Activated CD4-positive, alpha-beta T cell treated with anti-CD3 and anti-CD28 coated beads, Interleukin-2, amount 50 U/mL, for 1 hour (primary cell): ENCODE measurements at regions not wholly inside any gene's neighbourhood (a gene's known extent, or its start where the extent isn't known, plus 50 kb on each side); places are given as distances from the start of the nearest gene placed in this dataset.

Experiments used
- DNase-seq: peaks from one replicate; pipeline ENCODE4 v3.0.0-alpha.2; 2020

DNA sequence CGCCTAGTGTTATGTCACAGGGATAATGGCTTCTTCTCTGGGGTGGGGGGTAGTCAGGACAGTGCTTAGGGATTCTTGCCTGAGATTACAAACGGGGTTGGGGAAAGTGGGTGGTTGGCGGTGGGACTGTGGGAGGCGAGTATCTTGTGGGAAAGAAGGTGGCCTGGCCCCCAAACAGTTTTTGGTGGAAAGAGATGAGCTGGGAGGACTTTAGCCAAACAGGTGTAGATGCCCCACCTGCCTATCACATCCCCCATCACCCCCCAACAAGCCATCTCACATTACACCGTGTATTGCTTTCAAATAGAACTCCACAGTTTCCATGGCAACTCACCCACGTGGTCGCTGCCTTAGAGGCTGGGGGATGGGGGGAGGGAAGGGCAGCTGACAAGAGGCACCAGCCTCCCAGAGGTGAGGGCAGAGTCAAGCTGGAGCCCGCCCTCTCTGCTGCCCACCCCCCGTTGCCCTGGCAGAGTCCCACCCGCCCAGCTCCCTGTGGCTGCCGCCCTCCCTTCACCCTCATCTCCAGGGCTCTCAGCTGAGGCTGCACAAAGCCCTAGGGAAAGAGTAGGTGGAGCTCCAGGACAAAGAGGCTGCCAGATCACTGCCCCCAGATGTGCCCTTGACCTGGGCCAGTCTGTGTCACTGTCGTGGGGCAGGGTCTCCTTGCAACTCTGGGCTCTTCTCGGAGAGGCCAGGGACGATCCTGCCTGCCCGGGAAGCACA, 98.3 kb downstream of the LRRC74A start:
- peak; percentile 63 for DNase-seq

DNA sequence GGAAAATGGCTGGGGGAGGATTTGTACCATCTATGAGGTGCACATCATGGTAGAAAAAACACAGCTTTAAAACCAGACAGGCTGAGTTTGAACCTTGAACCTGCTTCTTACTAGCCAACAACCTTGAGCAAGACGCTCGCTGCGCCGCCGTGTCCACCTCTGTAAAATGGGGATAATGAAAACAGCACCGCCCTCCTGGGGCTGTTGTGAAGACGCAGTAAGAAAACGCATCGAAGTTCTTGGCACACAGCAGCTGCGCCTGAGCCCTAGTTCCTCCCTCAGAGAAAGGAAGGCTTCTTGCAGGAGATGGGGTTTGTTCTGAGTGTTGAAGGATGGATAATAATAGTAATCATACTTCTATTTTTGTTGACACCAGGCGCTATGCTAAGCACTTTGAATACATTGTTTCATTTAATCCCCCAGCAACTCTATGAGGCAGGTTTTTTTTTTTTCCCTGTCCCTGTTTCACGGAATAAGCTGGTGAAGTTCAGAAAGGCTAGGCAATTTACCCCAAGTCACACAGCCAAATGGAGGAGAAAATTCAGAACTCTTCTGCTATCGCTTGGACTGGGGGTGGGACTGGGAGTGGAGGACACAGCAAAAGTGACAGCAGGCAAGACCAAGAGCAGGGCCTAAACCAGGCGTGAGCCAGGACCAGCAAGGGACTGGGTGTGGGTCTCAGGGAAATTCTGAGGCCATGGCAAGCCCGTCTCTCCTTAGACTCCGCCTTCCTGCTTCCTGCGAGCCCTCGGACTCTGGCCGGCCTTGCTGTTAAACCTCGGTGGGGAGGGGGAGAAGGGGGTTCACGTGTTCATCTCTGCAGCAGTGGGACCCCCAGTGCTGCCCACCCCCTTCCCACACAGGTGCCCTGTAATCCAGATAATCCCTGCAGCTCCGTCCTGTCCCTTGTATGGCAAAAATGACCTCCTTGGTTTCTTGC, 97.5 kb downstream of the LRRC74A start:
- DNase-seq: no peak

DNA sequence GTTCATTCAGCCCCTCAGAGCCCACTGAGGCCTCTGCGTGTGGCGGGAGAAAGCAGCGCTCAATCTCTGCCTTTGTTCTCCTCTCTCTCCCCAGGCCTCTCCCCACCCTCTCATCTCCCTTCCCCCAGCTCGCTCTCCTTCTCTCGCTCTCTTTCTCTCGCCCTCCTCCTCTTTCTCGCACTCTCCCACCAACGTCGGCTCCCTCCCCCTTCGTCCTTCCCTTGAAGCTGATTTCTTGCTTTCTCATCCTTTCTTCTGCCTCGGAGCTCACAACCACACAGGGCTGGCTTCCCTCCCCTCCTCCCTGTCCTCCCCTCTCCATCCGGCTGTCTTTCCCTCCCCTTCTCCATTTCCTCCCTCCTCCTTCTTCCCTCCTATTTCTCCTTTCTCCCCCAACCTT, 96.4 kb downstream of the LRRC74A start:
- no peak for DNase-seq

DNA sequence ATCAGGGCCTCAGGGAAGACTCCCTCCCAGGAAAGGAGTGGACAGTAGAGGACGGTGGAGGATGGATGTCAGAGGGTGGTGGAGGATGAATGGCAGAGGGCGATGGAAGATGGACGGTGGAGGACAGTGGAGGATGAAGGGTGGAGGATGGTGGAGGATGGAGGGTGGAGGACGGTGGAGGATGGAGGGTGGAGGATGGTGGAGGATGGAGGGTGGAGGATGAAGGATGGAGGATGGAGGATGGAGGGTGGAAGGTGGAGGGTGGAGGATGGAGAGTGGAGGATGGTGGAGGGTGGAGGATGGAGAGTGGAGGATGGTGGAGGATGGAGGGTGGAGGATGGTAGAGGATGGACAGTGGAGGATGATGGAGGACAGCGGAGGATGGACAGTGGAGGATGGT, 95.9 kb downstream of the LRRC74A start:
- no peak for DNase-seq

DNA sequence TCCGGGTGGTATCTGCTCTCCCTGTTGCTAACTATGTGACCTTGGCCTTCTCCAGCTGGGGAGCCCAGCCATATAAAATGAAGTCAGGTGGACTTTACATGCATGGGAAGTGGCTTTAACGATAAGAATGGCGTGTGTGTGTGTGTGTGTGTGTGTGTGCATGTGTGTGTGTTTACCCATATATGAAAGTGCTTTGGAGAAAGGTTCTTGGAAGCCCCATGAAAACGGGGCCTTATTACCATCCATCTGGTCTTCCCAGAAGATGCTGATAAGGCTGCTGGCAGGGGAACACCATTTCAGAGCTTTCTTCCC, 94.8 kb downstream of the LRRC74A start:
- no peak for DNase-seq

DNA sequence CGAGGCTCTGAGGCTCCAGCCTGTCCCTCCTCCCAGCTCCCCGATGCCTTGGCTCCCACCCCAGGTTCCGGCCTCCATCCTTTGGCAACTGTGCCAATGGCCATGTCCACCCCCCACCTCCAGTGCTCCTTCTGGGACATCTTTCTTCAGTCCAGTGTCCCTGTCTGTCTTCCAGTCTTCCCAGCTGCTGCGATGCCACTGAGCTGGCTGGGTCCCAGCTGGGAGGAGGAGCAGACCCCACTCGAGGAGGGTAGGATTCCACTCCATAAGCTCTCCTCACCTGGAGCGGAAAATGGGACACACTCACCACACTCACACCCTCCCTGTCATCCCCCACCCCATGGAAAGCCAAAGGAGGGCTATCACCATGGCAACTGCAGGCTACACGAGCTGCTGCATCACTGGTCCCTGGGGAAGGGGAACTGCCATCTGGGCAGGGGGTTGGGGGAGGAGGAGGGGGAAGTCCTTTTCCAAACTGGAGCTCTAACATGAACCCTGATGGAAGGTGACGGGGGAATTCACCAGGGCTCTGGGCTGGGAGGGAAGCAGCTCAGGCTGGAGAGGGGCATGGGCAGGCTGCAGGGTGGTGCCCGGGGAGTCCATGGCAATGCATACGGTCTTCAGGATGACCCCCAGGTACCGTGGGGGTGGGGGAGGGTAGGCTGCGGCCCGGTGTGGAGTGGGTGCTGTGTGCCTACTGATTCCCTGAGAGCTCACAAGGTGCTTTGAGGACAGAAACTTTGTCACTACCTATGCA, 94.3 kb downstream of the LRRC74A start:
- no peak for DNase-seq

DNA sequence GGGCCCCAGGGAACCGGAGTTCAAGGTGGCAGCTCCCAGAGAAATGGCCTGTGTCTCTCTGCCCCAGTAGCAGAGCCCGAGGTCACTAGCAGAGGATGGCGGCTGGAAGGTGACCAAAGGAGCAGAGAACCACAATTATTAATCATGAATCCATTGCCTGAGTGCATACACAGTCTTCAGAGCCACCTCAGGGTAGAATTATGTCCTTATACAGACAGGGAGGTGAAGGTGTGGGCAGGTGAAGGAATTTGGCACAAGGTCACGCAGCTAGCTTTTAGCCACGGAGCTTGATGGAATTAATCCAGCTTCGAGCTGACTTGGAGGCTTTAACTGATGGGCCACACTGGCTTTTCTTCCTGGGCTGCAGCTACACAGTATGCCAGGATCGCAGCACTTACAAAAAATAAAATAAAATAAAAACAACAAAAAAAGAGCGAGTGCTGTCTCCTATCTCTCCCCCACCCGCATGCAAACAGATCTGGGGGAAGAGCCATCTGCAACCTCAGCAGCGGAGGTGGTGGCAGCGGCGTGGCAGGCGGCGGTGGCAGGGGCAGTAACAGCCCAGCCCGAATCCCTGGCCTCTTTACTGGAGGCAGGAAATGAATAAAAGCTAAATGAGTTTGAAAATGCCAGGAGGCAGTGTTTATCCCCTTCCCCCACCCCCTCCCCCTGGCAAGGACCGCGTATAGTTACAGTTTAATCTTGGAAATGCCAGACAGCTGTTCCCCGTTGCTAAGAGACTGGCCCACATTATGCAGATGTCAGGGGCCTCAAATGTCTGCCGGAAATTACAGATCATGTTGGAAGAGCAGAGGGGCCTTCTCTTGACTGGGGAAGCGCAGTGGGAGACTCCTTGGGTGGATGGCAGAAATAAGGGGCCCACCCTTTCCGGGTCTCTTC, 93.5 kb downstream of the LRRC74A start:
- peak; percentile 16 for DNase-seq
